WTC11 (cell line): ENCODE measurements at regions not wholly inside any gene's neighbourhood (a gene's known extent, or its start where the extent isn't known, plus 50 kb on each side); places are given as distances from the start of the nearest gene placed in this dataset.

Experiments used
- CBFB ChIP-seq: sonication (generic); formaldehyde crosslinking; IDR thresholded peaks from 2 replicates; pipeline ENCODE4 v1.8.1; 2022; ENCODE audit warnings: mild to moderate bottlenecking, low read depth, missing genetic modification reagents
- ETV6 ChIP-seq: sonication (generic); formaldehyde crosslinking; IDR thresholded peaks from 2 replicates; pipeline ENCODE4 v1.8.1; 2022; ENCODE audit warnings: mild to moderate bottlenecking, missing genetic modification reagents
- FOXJ3 ChIP-seq: sonication (generic); formaldehyde crosslinking; IDR thresholded peaks from 2 replicates; pipeline ENCODE4 v1.9.0; 2021; ENCODE audit warnings: missing genetic modification reagents, mild to moderate bottlenecking, borderline replicate concordance
- KAT7 ChIP-seq: sonication (generic); formaldehyde crosslinking; IDR thresholded peaks from 2 replicates; pipeline ENCODE4 v1.8.1; 2023; ENCODE audit warnings: missing genetic modification reagents, mild to moderate bottlenecking, borderline replicate concordance
- NFYB ChIP-seq: sonication (generic); formaldehyde crosslinking; conservative IDR thresholded peaks from 2 replicates; pipeline ENCODE4 v1.8.0; 2022; ENCODE audit warnings: low read depth, missing genetic modification reagents
- NR2C2 ChIP-seq: sonication (generic); formaldehyde crosslinking; IDR thresholded peaks from 2 replicates; pipeline ENCODE4 v1.8.0; 2022; ENCODE audit warnings: mild to moderate bottlenecking, missing genetic modification reagents
- SMAD4 ChIP-seq: sonication (generic); formaldehyde crosslinking; IDR thresholded peaks from 2 replicates; pipeline ENCODE4 v1.8.0; 2022; ENCODE audit warnings: mild to moderate bottlenecking, missing genetic modification reagents
- ZNF121 ChIP-seq: sonication (generic); formaldehyde crosslinking; IDR thresholded peaks from 2 replicates; pipeline ENCODE4 v1.8.0; 2023; ENCODE audit warnings: missing genetic modification reagents
- TF ChIP-seq, protein P1 (sequence below): sonication (generic); formaldehyde crosslinking; IDR thresholded peaks from 2 replicates; pipeline ENCODE4 v1.8.0; 2022; ENCODE audit warnings: mild to moderate bottlenecking, missing genetic modification reagents
- TF ChIP-seq, protein P2 (sequence below): sonication (generic); formaldehyde crosslinking; IDR thresholded peaks from 2 replicates; pipeline ENCODE4 v1.8.1; 2023; ENCODE audit warnings: mild to moderate bottlenecking, moderate library complexity, missing genetic modification reagents
- TF ChIP-seq, protein P3 (sequence below): fragments of 200-600 bp; IDR thresholded peaks from 2 replicates; pipeline ENCODE4 v1.8.0; 2022; ENCODE audit warnings: antibody characterized with exemption
- TF ChIP-seq, protein P4 (sequence below): sonication (generic); formaldehyde crosslinking; IDR thresholded peaks from 2 replicates; pipeline ENCODE4 v1.8.0; 2023; ENCODE audit warnings: missing genetic modification reagents, mild to moderate bottlenecking, borderline replicate concordance
- TF ChIP-seq, protein P5 (sequence below): sonication (generic); formaldehyde crosslinking; IDR thresholded peaks from 2 replicates; pipeline ENCODE4 v1.8.1; 2023; ENCODE audit warnings: mild to moderate bottlenecking, missing genetic modification reagents, moderate library complexity

DNA sequence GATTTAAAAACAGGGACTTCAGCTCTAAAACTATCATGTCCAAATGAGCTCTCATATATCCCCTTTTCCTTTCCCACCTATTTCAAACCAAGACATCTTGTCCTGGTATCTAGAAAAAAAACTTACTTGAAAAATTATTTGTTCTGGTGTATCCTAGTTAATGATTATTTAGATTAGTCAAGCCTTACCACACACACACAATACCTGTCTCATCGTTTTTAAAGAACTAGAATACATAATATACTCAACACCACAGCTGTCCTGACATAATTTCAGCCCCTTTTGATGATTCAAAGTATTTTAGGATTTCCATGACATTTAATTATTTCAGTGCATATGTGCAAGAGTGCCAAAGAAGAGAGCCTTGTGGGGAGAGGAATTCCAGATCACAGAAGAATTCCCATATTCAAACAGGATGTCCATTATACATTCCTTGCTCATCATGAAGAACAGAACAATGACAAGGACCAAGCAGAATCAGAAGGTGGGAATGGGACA, 233.7 kb downstream of the SMARCA2 start:
- TF ChIP-seq, protein P1, sequence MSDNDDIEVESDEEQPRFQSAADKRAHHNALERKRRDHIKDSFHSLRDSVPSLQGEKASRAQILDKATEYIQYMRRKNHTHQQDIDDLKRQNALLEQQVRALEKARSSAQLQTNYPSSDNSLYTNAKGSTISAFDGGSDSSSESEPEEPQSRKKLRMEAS (CRISPR knock-in tag): no peak
- TF ChIP-seq FOXJ3 (CRISPR knock-in tag) (no peak), ETV6 (CRISPR knock-in tag) (no peak), ZNF121 (CRISPR knock-in tag) (no peak), KAT7 (CRISPR knock-in tag) (no peak), NR2C2 (no peak), SMAD4 (CRISPR knock-in tag) (no peak), CBFB (CRISPR knock-in tag) (no peak), NFYB (CRISPR knock-in tag) (no peak)
- TF ChIP-seq, protein P2, sequence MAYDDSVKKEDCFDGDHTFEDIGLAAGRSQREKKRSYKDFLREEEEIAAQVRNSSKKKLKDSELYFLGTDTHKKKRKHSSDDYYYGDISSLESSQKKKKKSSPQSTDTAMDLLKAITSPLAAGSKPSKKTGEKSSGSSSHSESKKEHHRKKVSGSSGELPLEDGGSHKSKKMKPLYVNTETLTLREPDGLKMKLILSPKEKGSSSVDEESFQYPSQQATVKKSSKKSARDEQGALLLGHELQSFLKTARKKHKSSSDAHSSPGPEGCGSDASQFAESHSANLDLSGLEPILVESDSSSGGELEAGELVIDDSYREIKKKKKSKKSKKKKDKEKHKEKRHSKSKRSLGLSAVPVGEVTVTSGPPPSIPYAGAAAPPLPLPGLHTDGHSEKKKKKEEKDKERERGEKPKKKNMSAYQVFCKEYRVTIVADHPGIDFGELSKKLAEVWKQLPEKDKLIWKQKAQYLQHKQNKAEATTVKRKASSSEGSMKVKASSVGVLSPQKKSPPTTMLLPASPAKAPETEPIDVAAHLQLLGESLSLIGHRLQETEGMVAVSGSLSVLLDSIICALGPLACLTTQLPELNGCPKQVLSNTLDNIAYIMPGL: no peak
- TF ChIP-seq, protein P3, sequence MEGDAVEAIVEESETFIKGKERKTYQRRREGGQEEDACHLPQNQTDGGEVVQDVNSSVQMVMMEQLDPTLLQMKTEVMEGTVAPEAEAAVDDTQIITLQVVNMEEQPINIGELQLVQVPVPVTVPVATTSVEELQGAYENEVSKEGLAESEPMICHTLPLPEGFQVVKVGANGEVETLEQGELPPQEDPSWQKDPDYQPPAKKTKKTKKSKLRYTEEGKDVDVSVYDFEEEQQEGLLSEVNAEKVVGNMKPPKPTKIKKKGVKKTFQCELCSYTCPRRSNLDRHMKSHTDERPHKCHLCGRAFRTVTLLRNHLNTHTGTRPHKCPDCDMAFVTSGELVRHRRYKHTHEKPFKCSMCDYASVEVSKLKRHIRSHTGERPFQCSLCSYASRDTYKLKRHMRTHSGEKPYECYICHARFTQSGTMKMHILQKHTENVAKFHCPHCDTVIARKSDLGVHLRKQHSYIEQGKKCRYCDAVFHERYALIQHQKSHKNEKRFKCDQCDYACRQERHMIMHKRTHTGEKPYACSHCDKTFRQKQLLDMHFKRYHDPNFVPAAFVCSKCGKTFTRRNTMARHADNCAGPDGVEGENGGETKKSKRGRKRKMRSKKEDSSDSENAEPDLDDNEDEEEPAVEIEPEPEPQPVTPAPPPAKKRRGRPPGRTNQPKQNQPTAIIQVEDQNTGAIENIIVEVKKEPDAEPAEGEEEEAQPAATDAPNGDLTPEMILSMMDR: no peak
- TF ChIP-seq, protein P4, sequence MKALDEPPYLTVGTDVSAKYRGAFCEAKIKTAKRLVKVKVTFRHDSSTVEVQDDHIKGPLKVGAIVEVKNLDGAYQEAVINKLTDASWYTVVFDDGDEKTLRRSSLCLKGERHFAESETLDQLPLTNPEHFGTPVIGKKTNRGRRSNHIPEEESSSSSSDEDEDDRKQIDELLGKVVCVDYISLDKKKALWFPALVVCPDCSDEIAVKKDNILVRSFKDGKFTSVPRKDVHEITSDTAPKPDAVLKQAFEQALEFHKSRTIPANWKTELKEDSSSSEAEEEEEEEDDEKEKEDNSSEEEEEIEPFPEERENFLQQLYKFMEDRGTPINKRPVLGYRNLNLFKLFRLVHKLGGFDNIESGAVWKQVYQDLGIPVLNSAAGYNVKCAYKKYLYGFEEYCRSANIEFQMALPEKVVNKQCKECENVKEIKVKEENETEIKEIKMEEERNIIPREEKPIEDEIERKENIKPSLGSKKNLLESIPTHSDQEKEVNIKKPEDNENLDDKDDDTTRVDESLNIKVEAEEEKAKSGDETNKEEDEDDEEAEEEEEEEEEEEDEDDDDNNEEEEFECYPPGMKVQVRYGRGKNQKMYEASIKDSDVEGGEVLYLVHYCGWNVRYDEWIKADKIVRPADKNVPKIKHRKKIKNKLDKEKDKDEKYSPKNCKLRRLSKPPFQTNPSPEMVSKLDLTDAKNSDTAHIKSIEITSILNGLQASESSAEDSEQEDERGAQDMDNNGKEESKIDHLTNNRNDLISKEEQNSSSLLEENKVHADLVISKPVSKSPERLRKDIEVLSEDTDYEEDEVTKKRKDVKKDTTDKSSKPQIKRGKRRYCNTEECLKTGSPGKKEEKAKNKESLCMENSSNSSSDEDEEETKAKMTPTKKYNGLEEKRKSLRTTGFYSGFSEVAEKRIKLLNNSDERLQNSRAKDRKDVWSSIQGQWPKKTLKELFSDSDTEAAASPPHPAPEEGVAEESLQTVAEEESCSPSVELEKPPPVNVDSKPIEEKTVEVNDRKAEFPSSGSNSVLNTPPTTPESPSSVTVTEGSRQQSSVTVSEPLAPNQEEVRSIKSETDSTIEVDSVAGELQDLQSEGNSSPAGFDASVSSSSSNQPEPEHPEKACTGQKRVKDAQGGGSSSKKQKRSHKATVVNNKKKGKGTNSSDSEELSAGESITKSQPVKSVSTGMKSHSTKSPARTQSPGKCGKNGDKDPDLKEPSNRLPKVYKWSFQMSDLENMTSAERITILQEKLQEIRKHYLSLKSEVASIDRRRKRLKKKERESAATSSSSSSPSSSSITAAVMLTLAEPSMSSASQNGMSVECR (CRISPR knock-in tag): no peak
- TF ChIP-seq, protein P5, sequence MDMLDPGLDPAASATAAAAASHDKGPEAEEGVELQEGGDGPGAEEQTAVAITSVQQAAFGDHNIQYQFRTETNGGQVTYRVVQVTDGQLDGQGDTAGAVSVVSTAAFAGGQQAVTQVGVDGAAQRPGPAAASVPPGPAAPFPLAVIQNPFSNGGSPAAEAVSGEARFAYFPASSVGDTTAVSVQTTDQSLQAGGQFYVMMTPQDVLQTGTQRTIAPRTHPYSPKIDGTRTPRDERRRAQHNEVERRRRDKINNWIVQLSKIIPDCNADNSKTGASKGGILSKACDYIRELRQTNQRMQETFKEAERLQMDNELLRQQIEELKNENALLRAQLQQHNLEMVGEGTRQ (CRISPR knock-in tag): no peak
